ENCODE measurements at regions not wholly inside any gene's neighbourhood (a gene's known extent, or its start where the extent isn't known, plus 50 kb on each side); places are given as distances from the start of the nearest gene placed in this dataset.

DNA sequence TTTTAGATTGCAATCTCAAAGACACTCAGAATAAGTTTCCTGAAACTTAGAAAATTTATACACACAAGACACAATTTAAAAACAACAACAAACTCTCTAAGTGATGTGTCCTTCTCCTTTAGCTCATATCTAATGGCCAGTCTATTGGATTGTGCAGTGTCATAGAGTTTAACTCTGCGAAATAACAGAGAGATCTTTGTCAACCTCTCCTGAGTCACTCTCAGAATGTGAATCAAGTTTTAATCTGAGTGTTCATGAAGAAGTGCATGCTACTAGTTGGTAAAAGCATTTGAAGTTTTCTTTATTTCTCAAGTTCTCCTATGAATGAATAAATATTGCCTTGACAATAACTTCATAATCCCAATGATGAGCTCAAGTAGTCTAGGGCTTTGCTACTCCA lies 284.5 kb upstream of the DNAJC19 start:
- TF ChIP-seq, protein P1, sequence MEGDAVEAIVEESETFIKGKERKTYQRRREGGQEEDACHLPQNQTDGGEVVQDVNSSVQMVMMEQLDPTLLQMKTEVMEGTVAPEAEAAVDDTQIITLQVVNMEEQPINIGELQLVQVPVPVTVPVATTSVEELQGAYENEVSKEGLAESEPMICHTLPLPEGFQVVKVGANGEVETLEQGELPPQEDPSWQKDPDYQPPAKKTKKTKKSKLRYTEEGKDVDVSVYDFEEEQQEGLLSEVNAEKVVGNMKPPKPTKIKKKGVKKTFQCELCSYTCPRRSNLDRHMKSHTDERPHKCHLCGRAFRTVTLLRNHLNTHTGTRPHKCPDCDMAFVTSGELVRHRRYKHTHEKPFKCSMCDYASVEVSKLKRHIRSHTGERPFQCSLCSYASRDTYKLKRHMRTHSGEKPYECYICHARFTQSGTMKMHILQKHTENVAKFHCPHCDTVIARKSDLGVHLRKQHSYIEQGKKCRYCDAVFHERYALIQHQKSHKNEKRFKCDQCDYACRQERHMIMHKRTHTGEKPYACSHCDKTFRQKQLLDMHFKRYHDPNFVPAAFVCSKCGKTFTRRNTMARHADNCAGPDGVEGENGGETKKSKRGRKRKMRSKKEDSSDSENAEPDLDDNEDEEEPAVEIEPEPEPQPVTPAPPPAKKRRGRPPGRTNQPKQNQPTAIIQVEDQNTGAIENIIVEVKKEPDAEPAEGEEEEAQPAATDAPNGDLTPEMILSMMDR (IDR thresholded peaks at IDR 0.05; ENCODE audit: low read depth, low read length), result no peak
- Histone ChIP-seq H3K4me1 (ENCODE audit: low read depth) (no peaks in the 10 kb centered on the region), H3K9me3 (ENCODE audit: low read depth) (no peaks in the 10 kb centered on the region), H3K27me3 (no peaks in the 10 kb centered on the region), H3K27ac (no peak overlapping the region), H3K36me3 (no peaks in the 10 kb centered on the region), H3K4me3 (no peak overlapping the region)
- no peak for DNase-seq (ENCODE audit: low read depth in 1 of 2, low spot score in 1 of 2)

DNA sequence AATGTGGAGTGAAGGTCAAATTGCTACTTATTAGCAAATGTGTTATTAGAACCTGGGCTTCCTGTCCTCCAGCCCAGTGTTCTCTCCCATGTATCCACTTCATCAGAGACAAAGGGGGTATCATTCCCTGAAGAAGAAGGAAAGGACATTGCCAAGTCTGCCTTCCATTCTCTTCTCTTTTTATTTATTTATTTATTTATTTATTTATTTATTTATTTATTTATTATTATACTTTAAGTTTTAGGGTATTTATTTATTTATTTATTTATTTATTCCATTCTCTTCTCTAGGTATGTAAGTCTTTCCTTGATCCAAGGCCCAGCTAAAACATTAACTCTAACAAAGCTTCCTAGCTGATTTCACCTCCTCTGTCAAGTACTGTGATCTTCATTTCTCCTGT lies 277.8 kb upstream of the DNAJC19 start:
- Histone ChIP-seq H3K27me3 (no peaks in the 10 kb centered on the region), H3K27ac (no peak overlapping the region), H3K4me1 (ENCODE audit: low read depth) (no peaks in the 10 kb centered on the region), H3K9me3 (ENCODE audit: low read depth) (no peaks in the 10 kb centered on the region), H3K36me3 (no peaks in the 10 kb centered on the region), H3K4me3 (no peak overlapping the region)
- TF ChIP-seq, protein P1 (IDR thresholded peaks at IDR 0.05; ENCODE audit: low read depth, low read length), result no peak
- DNase-seq (ENCODE audit: low read depth in 1 of 2, low spot score in 1 of 2), result no peak

DNA sequence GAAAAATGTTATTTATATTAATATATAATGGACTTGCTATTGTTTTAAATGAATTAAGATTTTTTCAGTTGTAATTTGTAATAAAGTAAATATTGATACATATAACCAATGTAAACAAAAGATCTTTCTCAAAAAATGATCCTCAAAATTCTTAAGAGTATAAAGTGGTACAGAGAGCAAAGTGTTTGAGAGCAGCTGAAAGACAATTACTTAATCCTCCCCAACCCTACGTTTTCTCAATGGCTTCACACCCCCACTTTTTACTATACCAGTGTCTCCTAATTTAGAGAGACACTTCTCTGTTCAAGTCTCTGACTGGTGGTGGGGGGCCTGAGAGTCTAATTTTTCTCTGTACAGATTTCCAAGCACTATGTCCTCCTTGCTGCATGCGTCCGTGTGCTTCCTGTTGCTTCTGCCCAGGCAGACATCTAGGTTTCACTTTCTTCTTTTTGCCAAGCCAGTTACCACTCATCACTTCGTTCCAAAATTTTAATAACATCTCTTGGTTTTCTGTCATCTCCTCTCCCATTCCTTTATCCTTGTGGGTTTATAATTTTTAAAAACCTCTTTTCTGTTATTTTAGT lies 276.3 kb upstream of the DNAJC19 start:
- H3K27ac ChIP-seq, result no peak overlapping the region
- no peak for DNase-seq (ENCODE audit: low read depth in 1 of 2, low spot score in 1 of 2)
- H3K4me1 ChIP-seq (ENCODE audit: low read depth), result no peaks in the 10 kb centered on the region
- H3K4me3 ChIP-seq, result no peak overlapping the region
- no peaks in the 10 kb centered on the region for H3K27me3 ChIP-seq
- no peaks in the 10 kb centered on the region for H3K36me3 ChIP-seq
- TF ChIP-seq, protein P1 (IDR thresholded peaks at IDR 0.05; ENCODE audit: low read depth, low read length), result no peak
- H3K9me3 ChIP-seq (ENCODE audit: low read depth), result no peaks in the 10 kb centered on the region

DNA sequence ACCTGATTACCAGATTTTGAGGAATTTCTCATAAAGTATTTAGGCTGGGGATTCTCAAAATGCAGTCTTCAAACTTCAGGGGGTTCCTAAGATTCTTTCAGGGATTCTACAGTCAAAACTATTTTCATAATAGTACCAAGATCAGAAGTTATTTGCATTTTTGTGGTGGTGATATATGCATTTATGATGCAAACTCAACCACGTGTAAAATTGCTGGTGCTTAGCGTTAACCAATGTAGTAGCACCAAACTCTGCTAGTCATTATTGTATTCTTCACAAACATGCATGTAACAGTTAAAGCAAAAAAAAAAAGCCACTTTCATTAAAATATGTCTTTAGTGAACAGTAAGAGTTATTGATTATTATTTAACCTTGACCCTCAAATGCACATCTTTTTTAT lies 274.9 kb upstream of the DNAJC19 start:
- no peaks in the 10 kb centered on the region for H3K4me1 ChIP-seq (ENCODE audit: low read depth)
- no peak overlapping the region for H3K27ac ChIP-seq
- H3K36me3 ChIP-seq, result no peaks in the 10 kb centered on the region
- H3K4me3 ChIP-seq, result no peak overlapping the region
- TF ChIP-seq, protein P1 (IDR thresholded peaks at IDR 0.05; ENCODE audit: low read depth, low read length), result no peak
- no peaks in the 10 kb centered on the region for H3K9me3 ChIP-seq (ENCODE audit: low read depth)
- DNase-seq (ENCODE audit: low read depth in 1 of 2, low spot score in 1 of 2), result no peak
- H3K27me3 ChIP-seq, result no peaks in the 10 kb centered on the region

DNA sequence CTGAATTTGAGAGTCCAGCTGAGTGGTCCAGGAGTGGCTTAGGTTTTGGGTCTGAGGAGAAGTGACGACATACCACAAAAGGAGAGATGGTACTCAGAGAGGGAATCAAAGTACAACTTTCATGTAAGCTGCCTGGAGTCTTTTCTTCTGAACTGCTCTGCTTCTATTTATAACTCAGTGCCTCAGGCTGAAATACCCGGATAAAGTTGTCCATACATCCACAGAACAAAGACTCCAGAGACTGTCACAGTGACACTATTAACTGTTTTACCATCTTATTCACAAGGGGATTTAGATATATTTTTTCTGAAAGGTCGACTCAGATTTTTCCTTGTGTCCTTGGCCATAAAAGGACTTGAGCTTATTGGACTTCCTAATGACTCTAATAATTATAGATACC lies 264.3 kb upstream of the DNAJC19 start:
- Histone ChIP-seq H3K36me3 (no peaks in the 10 kb centered on the region), H3K27ac (peak overlapping the region; percentile 2)
- TF ChIP-seq, protein P1 (IDR thresholded peaks at IDR 0.05; ENCODE audit: low read depth, low read length), result no peak

More for the DNA sequence above, 264.3 kb upstream of the DNAJC19 start:
- H3K4me1 ChIP-seq (ENCODE audit: low read depth), result peaks cover 19% of the 10 kb centered on the region
- no peaks in the 10 kb centered on the region for H3K27me3 ChIP-seq
- H3K4me3 ChIP-seq, result no peak overlapping the region
- H3K9me3 ChIP-seq (ENCODE audit: low read depth), result no peaks in the 10 kb centered on the region
- DNase-seq (ENCODE audit: low read depth in 1 of 2, low spot score in 1 of 2), result peak in 1 of 2 donors; percentile 50

All from cardiac muscle cell (in vitro differentiated cells and primary cell).